Fibroblast of the aortic adventitia (primary cell): ENCODE measurements at regions not wholly inside any gene's neighbourhood (a gene's known extent, or its start where the extent isn't known, plus 50 kb on each side); places are given as distances from the start of the nearest gene placed in this dataset.

ENCODE experiments used
- DNase-seq: peaks from one replicate; pipeline ENCODE4 v3.0.0-alpha.2; 2010; ENCODE audit warnings: low read depth
- H3K4me3 ChIP-seq: 2 replicates; pipeline ENCODE4 v1.5.1; 2011; ENCODE audit warnings: low read depth, mild to moderate bottlenecking, control low read depth, low read length, moderate library complexity
- CTCF ChIP-seq: IDR thresholded peaks from 2 replicates; pipeline ENCODE4 v1.5.1; 2011; ENCODE audit warnings: mild to moderate bottlenecking, low read length, control low read depth, inconsistent platforms; ENCODE audit not compliant: insufficient read depth

- H3K4me3 ChIP-seq = no peak overlapping the region
- no peak for DNase-seq
- no peak for TF ChIP-seq CTCF
These were observed 53.6 kb upstream of the ATP8B1 start for GRCh38 chr18:57856557-57857280.

GRCh38 chr18:57856128-57856527 is 53.0 kb upstream of the ATP8B1 start:
- no peak for TF ChIP-seq CTCF
- DNase-seq = no peak
- H3K4me3 ChIP-seq = no peak overlapping the region

- TF ChIP-seq CTCF = no peak
- no peak overlapping the region for H3K4me3 ChIP-seq
- DNase-seq = no peak
These were observed 52.4 kb upstream of the ATP8B1 start for GRCh38 chr18:57855551-57855950.

- no peak for DNase-seq
- no peak for TF ChIP-seq CTCF
- no peak overlapping the region for H3K4me3 ChIP-seq
These were observed 51.6 kb upstream of the ATP8B1 start for GRCh38 chr18:57854726-57855125.

- no peak for TF ChIP-seq CTCF
- H3K4me3 ChIP-seq = no peak overlapping the region
- DNase-seq = no peak
These were observed 50.7 kb upstream of the ATP8B1 start for GRCh38 chr18:57853864-57854263.

- no peak for TF ChIP-seq CTCF
- no peak overlapping the region for H3K4me3 ChIP-seq
- DNase-seq = no peak
These were observed 50.0 kb upstream of the ATP8B1 start for GRCh38 chr18:57853133-57853532.
